ENCODE measurements at regions not wholly inside any gene's neighbourhood (a gene's known extent, or its start where the extent isn't known, plus 50 kb on each side); places are given as distances from the start of the nearest gene placed in this dataset.

GRCh38 chr4:165716472-165716871, 156.6 kb upstream of the TLL1 start:
- H3F3A ChIP-seq (ENCODE audit: insufficient read depth, low read length, poor library complexity, severe bottlenecking) = no peaks in the 10 kb centered on the region
- H4K20me1 ChIP-seq (ENCODE audit: insufficient read depth) = no peaks in the 10 kb centered on the region
- no peak overlapping the region for H3K9ac ChIP-seq (ENCODE audit: low read length)
- no peak overlapping the region for H2AFZ ChIP-seq (ENCODE audit: low read depth, low read length)
- no peaks in the 10 kb centered on the region for H3K79me2 ChIP-seq (replicated peaks; ENCODE audit: insufficient read depth, low read length)
- H3K9me3 ChIP-seq (ENCODE audit: low read length) = no peaks in the 10 kb centered on the region
- no peaks in the 10 kb centered on the region for H3K27me3 ChIP-seq (ENCODE audit: insufficient read depth, low read depth, low read length)
- no peaks in the 10 kb centered on the region for H3K9me2 ChIP-seq (ENCODE audit: insufficient read depth, low read length)
- H3K4me3 ChIP-seq (ENCODE audit: low read length) = no peak overlapping the region
- H3K4me2 ChIP-seq (ENCODE audit: low read length) = no peak overlapping the region
- H3K36me3 ChIP-seq (ENCODE audit: insufficient read depth, low read length) = no peaks in the 10 kb centered on the region
- TF ChIP-seq EZH2 (IDR thresholded peaks at IDR 0.05; ENCODE audit: borderline replicate concordance, insufficient read depth, low read length, poor library complexity, severe bottlenecking) = no peak
- no peak for TF ChIP-seq MXI1 (conservative IDR thresholded peaks at IDR 0.05; ENCODE audit: poor library complexity, severe bottlenecking)
- TF ChIP-seq POLR2AphosphoS5 (IDR thresholded peaks at IDR 0.05) = no peak
- TF ChIP-seq SMC3 (conservative IDR thresholded peaks at IDR 0.05; ENCODE audit: poor library complexity) = no peak
- no peak overlapping the region for H3K27ac ChIP-seq (ENCODE audit: low read length)

- Histone ChIP-seq H3K79me2 (replicated peaks; ENCODE audit: insufficient read depth, low read length) (no peaks in the 10 kb centered on the region), H3F3A (ENCODE audit: insufficient read depth, low read length, poor library complexity, severe bottlenecking) (no peaks in the 10 kb centered on the region), H3K9ac (ENCODE audit: low read length) (no peak overlapping the region), H3K4me3 (ENCODE audit: low read length) (no peak overlapping the region), H3K36me3 (ENCODE audit: insufficient read depth, low read length) (no peaks in the 10 kb centered on the region), H3K27me3 (ENCODE audit: insufficient read depth, low read depth, low read length) (no peaks in the 10 kb centered on the region), H3K4me2 (ENCODE audit: low read length) (no peak overlapping the region), H3K27ac (ENCODE audit: low read length) (no peak overlapping the region), H2AFZ (ENCODE audit: low read depth, low read length) (no peak overlapping the region), H3K9me3 (ENCODE audit: low read length) (no peaks in the 10 kb centered on the region), H3K9me2 (ENCODE audit: insufficient read depth, low read length) (no peaks in the 10 kb centered on the region), H4K20me1 (ENCODE audit: insufficient read depth) (no peaks in the 10 kb centered on the region)
- TF ChIP-seq TAF1 (IDR thresholded peaks at IDR 0.05; ENCODE audit: low read depth) (no peak), EZH2 (IDR thresholded peaks at IDR 0.05; ENCODE audit: borderline replicate concordance, insufficient read depth, low read length, poor library complexity, severe bottlenecking) (no peak), RAD21 (conservative IDR thresholded peaks at IDR 0.05) (no peak), EP300 (conservative IDR thresholded peaks at IDR 0.05; ENCODE audit: poor library complexity, severe bottlenecking) (no peak), REST (IDR thresholded peaks at IDR 0.05; ENCODE audit: borderline replicate concordance) (no peak), CTCF (IDR thresholded peaks at IDR 0.05; ENCODE audit: poor library complexity, severe bottlenecking) (no peak), MXI1 (conservative IDR thresholded peaks at IDR 0.05; ENCODE audit: poor library complexity, severe bottlenecking) (no peak), SMC3 (conservative IDR thresholded peaks at IDR 0.05; ENCODE audit: poor library complexity) (no peak), POLR2AphosphoS5 (IDR thresholded peaks at IDR 0.05) (no peak)
Observed at GRCh38 chr4:165718660-165719059, 154.4 kb upstream of the TLL1 start.
